C4-2B (cell line): ENCODE measurements at regions not wholly inside any gene's neighbourhood (a gene's known extent, or its start where the extent isn't known, plus 50 kb on each side); places are given as distances from the start of the nearest gene placed in this dataset.

Experiments
- ZFX ChIP-seq: fragments of 450-650 bp; IDR thresholded peaks from 2 replicates; pipeline ENCODE4 v1.6.1; 2017
- TF ChIP-seq, protein P1 (sequence below): fragments of 450-650 bp; conservative IDR thresholded peaks from 2 replicates; pipeline ENCODE4 v1.5.1; 2017; ENCODE audit warnings: mild to moderate bottlenecking

DNA sequence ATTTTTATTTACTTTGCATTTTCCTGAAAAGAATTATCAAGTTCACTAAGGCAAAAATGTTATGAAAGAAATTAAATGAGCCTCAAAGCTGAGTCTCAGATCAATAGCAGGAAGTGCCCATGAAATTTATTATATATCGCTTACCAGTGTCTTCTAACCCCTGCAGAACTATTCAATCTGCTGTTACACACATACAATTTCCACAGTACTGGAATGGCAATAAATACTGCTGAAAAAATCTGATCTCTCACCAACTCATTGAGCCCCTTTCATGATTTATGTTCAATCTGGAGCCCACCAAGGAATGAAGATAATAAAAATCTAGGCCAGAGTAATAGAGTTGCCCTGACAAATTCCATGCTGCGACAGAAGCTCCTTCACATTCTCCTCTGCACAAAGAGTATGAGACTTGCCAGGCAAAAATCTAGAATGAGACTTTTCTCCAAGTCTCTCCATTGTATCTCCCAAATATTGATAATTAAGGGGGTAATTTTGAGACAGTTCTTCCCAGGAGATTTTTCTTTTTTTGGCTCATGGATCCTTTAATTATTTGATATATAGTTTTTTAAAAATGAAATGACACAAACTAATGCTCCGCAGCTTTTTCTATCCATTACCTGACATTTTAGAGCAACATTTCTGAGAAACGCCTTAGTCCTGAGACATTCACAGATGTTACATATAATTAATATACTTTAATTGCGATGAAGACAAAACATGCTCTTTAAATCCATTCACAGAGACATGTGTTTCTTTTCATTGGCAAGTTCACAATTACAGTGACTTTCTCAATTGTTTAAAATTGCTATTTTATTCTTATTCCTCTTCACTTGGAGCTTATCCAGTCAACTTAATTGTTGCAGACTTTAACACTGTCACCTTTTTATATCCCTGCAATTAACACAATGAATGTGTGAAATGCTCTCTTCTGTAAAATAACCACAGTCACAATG lies 1020.4 kb downstream of the CBLN2 start:
- TF ChIP-seq, protein P1, sequence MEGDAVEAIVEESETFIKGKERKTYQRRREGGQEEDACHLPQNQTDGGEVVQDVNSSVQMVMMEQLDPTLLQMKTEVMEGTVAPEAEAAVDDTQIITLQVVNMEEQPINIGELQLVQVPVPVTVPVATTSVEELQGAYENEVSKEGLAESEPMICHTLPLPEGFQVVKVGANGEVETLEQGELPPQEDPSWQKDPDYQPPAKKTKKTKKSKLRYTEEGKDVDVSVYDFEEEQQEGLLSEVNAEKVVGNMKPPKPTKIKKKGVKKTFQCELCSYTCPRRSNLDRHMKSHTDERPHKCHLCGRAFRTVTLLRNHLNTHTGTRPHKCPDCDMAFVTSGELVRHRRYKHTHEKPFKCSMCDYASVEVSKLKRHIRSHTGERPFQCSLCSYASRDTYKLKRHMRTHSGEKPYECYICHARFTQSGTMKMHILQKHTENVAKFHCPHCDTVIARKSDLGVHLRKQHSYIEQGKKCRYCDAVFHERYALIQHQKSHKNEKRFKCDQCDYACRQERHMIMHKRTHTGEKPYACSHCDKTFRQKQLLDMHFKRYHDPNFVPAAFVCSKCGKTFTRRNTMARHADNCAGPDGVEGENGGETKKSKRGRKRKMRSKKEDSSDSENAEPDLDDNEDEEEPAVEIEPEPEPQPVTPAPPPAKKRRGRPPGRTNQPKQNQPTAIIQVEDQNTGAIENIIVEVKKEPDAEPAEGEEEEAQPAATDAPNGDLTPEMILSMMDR, result no peak
- no peak for TF ChIP-seq ZFX
